H9 (cell line): ENCODE measurements at regions not wholly inside any gene's neighbourhood (a gene's known extent, or its start where the extent isn't known, plus 50 kb on each side); places are given as distances from the start of the nearest gene placed in this dataset.

Experiments used
- DNase-seq: peaks from one replicate; pipeline ENCODE4 v3.0.0-alpha.2; 2017
- H2AFZ ChIP-seq: one replicate; pipeline ENCODE4 v1.6.1; 2013; ENCODE audit warnings: mild to moderate bottlenecking, low read length, control low read depth, moderate library complexity
- H2AK5ac ChIP-seq: 2 replicates; pipeline ENCODE4 v1.6.1; 2013; ENCODE audit warnings: low read length, control low read depth, mixed read lengths; ENCODE audit not compliant: insufficient read length
- H2BK120ac ChIP-seq: one replicate; pipeline ENCODE4 v1.6.1; 2013; ENCODE audit warnings: low read depth, mild to moderate bottlenecking, low read length, control low read depth, inconsistent platforms; ENCODE audit not compliant: poor library complexity, severe bottlenecking
- H2BK12ac ChIP-seq: 2 replicates; pipeline ENCODE4 v1.6.1; 2013; ENCODE audit warnings: low read length, control low read depth, mixed read lengths, low read depth; ENCODE audit not compliant: insufficient read length
- H2BK15ac ChIP-seq: 2 replicates; pipeline ENCODE4 v1.6.1; 2013; ENCODE audit warnings: low read depth, low read length, control low read depth
- H2BK20ac ChIP-seq: one replicate; pipeline ENCODE4 v1.6.1; 2013; ENCODE audit warnings: low read depth, mild to moderate bottlenecking, low read length, control low read depth, inconsistent platforms; ENCODE audit not compliant: poor library complexity, severe bottlenecking
- H2BK5ac ChIP-seq: 2 replicates; pipeline ENCODE4 v1.6.1; 2013; ENCODE audit warnings: low read length, control low read depth, mixed read lengths; ENCODE audit not compliant: insufficient read length
- H3K14ac ChIP-seq: 2 replicates; pipeline ENCODE4 v1.6.1; 2013; ENCODE audit warnings: low read length, control low read depth; ENCODE audit not compliant: insufficient read depth
- H3K18ac ChIP-seq: 2 replicates; pipeline ENCODE4 v1.6.1; 2013; ENCODE audit warnings: low read depth, mild to moderate bottlenecking, mixed read lengths, low read length, control low read depth; ENCODE audit not compliant: insufficient read length
- H3K23ac ChIP-seq: 2 replicates; pipeline ENCODE4 v1.6.1; 2013; ENCODE audit warnings: low read length, control low read depth, mixed read lengths, low read depth; ENCODE audit not compliant: insufficient read length
- H3K23me2 ChIP-seq: 2 replicates; pipeline ENCODE4 v1.6.1; 2013; ENCODE audit warnings: low read depth, mild to moderate bottlenecking, mixed read lengths, low read length, control low read depth; ENCODE audit not compliant: insufficient read length, poor library complexity, severe bottlenecking
- H3K27ac ChIP-seq: 2 replicates; pipeline ENCODE4 v1.5.1; 2013; ENCODE audit warnings: low read length, control low read depth, mixed read lengths, low read depth; ENCODE audit not compliant: insufficient read length
- H3K27me3 ChIP-seq: 2 replicates; pipeline ENCODE4 v1.6.1; 2013; ENCODE audit warnings: low read length, control low read depth, inconsistent platforms; ENCODE audit not compliant: insufficient read depth
- H3K4ac ChIP-seq: 2 replicates; pipeline ENCODE4 v1.6.1; 2013; ENCODE audit warnings: low read depth, mild to moderate bottlenecking, control low read depth, inconsistent platforms, low read length, moderate library complexity
- H3K4me1 ChIP-seq: 2 replicates; pipeline ENCODE4 v1.6.1; 2013; ENCODE audit warnings: low read length, control low read depth, inconsistent platforms; ENCODE audit not compliant: insufficient read depth
- H3K4me2 ChIP-seq: 2 replicates; pipeline ENCODE4 v1.6.1; 2013; ENCODE audit warnings: low read length, control low read depth, mixed read lengths; ENCODE audit not compliant: insufficient read length, insufficient read depth
- H3K56ac ChIP-seq: 2 replicates; pipeline ENCODE4 v1.6.1; 2013; ENCODE audit warnings: low read depth, mild to moderate bottlenecking, mixed read lengths, low read length, control low read depth; ENCODE audit not compliant: insufficient read length
- H3K79me1 ChIP-seq: 2 replicates; pipeline ENCODE4 v1.6.1; 2013; ENCODE audit warnings: low read depth, mild to moderate bottlenecking, moderate library complexity, low read length, control low read depth, inconsistent platforms; ENCODE audit not compliant: insufficient read depth, poor library complexity, severe bottlenecking
- H3K79me2 ChIP-seq: 2 replicates; pipeline ENCODE4 v1.6.1; 2013; ENCODE audit warnings: low read length, control low read depth, inconsistent platforms; ENCODE audit not compliant: insufficient read depth
- H3K9ac ChIP-seq: 2 replicates; pipeline ENCODE4 v1.6.1; 2013; ENCODE audit warnings: low read length, control low read depth, mixed read lengths; ENCODE audit not compliant: insufficient read length; ENCODE audit errors: extremely low read depth
- H3K9me3 ChIP-seq: one replicate; pipeline ENCODE4 v1.6.1; 2013; ENCODE audit warnings: low read depth, low read length, inconsistent platforms; ENCODE audit not compliant: control insufficient read depth
- H3T11ph ChIP-seq: one replicate; pipeline ENCODE4 v1.6.1; 2013; ENCODE audit warnings: mild to moderate bottlenecking, low read length, control low read depth, inconsistent platforms
- H4K20me1 ChIP-seq: one replicate; pipeline ENCODE4 v1.6.1; 2013; ENCODE audit not compliant: control insufficient read depth, insufficient read length, insufficient read depth
- H4K5ac ChIP-seq: 2 replicates; pipeline ENCODE4 v1.6.1; 2013; ENCODE audit warnings: low read depth, mild to moderate bottlenecking, mixed read lengths, low read length, control low read depth; ENCODE audit not compliant: insufficient read length
- H4K8ac ChIP-seq: replicated peaks from 2 replicates; pipeline ENCODE4 v1.6.1; 2013; ENCODE audit warnings: low read length, control low read depth, mixed read lengths, low read depth; ENCODE audit not compliant: insufficient read length
- H4K91ac ChIP-seq: 2 replicates; pipeline ENCODE4 v1.6.1; 2013; ENCODE audit warnings: low read depth, mild to moderate bottlenecking, moderate library complexity, mixed read lengths, low read length, control low read depth; ENCODE audit not compliant: insufficient read length
- H3K27ac Mint-ChIP-seq, 3 experiments: 2 replicates in 2 of 3; 3 replicates in 1 of 3; pipeline ENCODE4 v1.8.0; 2020 to 2021; ENCODE audit warnings: mixed read lengths in 3 of 3, mild to moderate bottlenecking in 1 of 3, moderate library complexity in 1 of 3
- H3K27me3 Mint-ChIP-seq: 2 replicates; pipeline ENCODE4 v1.8.0; 2021; ENCODE audit warnings: low read depth, mild to moderate bottlenecking, moderate library complexity, mixed read lengths
- H3K36me3 Mint-ChIP-seq, 3 experiments: 2 replicates in 2 of 3; 3 replicates in 1 of 3; pipeline ENCODE4 v1.8.0; 2020 to 2021; ENCODE audit warnings: low read depth in 3 of 3, mixed read lengths in 3 of 3; ENCODE audit not compliant: insufficient read depth in 1 of 3
- H3K4me1 Mint-ChIP-seq, 2 experiments: 2 replicates each; pipeline ENCODE4 v1.8.0; 2020; ENCODE audit warnings: mixed read lengths in 2 of 2
- H3K4me3 Mint-ChIP-seq, 2 experiments: 2 replicates in 1 of 2; 3 replicates in 1 of 2; pipeline ENCODE4 v1.8.0; 2020 to 2021; ENCODE audit warnings: mild to moderate bottlenecking in 2 of 2, mixed read lengths in 2 of 2, moderate library complexity in 1 of 2
- H3K9me3 Mint-ChIP-seq, 2 experiments: 2 replicates in 1 of 2; 3 replicates in 1 of 2; pipeline ENCODE4 v1.8.0; 2020; ENCODE audit warnings: mild to moderate bottlenecking in 2 of 2, mixed read lengths in 2 of 2, moderate library complexity in 1 of 2
- WGBS: extraction: QIAGEN DNeasy Blood & Tissue Kit; methylation state at CpG from one replicate; pipeline ENCODE4 v1.1.7; 2013; ENCODE audit warnings: missing lambda C conversion rate, low lambda C conversion rate, mixed read lengths; ENCODE audit not compliant: insufficient read length; ENCODE audit errors: extremely low coverage; 5-methylcytosine and 5-hydroxymethylcytosine counted together
- TF ChIP-seq, protein P1 (sequence below): fragments of 200-600 bp; sonication (generic); conservative IDR thresholded peaks from 3 replicates; pipeline ENCODE4 v1.8.0; 2021; ENCODE audit warnings: antibody characterized with exemption, mild to moderate bottlenecking

- TF ChIP-seq, protein P1, sequence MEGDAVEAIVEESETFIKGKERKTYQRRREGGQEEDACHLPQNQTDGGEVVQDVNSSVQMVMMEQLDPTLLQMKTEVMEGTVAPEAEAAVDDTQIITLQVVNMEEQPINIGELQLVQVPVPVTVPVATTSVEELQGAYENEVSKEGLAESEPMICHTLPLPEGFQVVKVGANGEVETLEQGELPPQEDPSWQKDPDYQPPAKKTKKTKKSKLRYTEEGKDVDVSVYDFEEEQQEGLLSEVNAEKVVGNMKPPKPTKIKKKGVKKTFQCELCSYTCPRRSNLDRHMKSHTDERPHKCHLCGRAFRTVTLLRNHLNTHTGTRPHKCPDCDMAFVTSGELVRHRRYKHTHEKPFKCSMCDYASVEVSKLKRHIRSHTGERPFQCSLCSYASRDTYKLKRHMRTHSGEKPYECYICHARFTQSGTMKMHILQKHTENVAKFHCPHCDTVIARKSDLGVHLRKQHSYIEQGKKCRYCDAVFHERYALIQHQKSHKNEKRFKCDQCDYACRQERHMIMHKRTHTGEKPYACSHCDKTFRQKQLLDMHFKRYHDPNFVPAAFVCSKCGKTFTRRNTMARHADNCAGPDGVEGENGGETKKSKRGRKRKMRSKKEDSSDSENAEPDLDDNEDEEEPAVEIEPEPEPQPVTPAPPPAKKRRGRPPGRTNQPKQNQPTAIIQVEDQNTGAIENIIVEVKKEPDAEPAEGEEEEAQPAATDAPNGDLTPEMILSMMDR, result no peak
- H3K79me1 ChIP-seq, result no peaks in the 10 kb centered on the region
- H3K79me2 ChIP-seq, result no peaks in the 10 kb centered on the region
- H2AK5ac ChIP-seq, result no peak overlapping the region
- no peak overlapping the region for H3K56ac ChIP-seq
- H3K27me3 ChIP-seq, result no peaks in the 10 kb centered on the region
- peak overlapping the region; percentile 6 for H2AFZ ChIP-seq
- WGBS, result no CpG with 5 or more reads among the region's 3 CpGs
- no peak overlapping the region for H3K4me3 Mint-ChIP-seq
- DNase-seq, result no peak
- no peak overlapping the region for H3K23ac ChIP-seq
- no peaks in the 10 kb centered on the region for H3K9me3 Mint-ChIP-seq
- H2BK12ac ChIP-seq, result no peak overlapping the region
- H3K18ac ChIP-seq, result no peak overlapping the region
- no peak overlapping the region for H3K4me2 ChIP-seq
- no peak overlapping the region for H3K4ac ChIP-seq
- H3K27ac Mint-ChIP-seq, result no peak overlapping the region
- H3K27ac ChIP-seq, result no peak overlapping the region
- H2BK20ac ChIP-seq, result no peak overlapping the region
- no peaks in the 10 kb centered on the region for H3K9me3 ChIP-seq
- H3K4me1 ChIP-seq, result no peaks in the 10 kb centered on the region
- H3K9ac ChIP-seq, result no peak overlapping the region
- H4K8ac ChIP-seq, result no peak overlapping the region
- no peaks in the 10 kb centered on the region for H3K23me2 ChIP-seq
- no peak overlapping the region for H4K91ac ChIP-seq
- no peak overlapping the region for H4K5ac ChIP-seq
- no peak overlapping the region for H3T11ph ChIP-seq
- H2BK5ac ChIP-seq, result no peak overlapping the region
- no peak overlapping the region for H2BK15ac ChIP-seq
- H3K36me3 Mint-ChIP-seq, result peaks cover 0 to 6% (median 0%) of the 10 kb centered on the region in 3 experiments; a peak in 1 of 7 replicates
- H3K14ac ChIP-seq, result no peak overlapping the region
- no peaks in the 10 kb centered on the region for H4K20me1 ChIP-seq
- H2BK120ac ChIP-seq, result no peak overlapping the region
- H3K4me1 Mint-ChIP-seq, result 0 out of 4 replicates have a peak, but pooled peaks cover 0 to 4% of the 10 kb centered on the region in 2 experiments
- H3K27me3 Mint-ChIP-seq, result no peaks in the 10 kb centered on the region
Observed at GRCh38 chr17:52824542-52824941, 666.0 kb upstream of the CA10 start.
